Right cardiac atrium (tissue), 5 donors: ENCODE measurements at regions not wholly inside any gene's neighbourhood (a gene's known extent, or its start where the extent isn't known, plus 50 kb on each side); places are given as distances from the start of the nearest gene placed in this dataset.

ENCODE experiments used
- ATAC-seq, 2 donors: fragments of 200-7000 bp; cut with Tn5 transposase; one replicate each; pipeline versions ENCODE4 v1.8.0 to v1.9.1; 2020; ENCODE audit warnings: moderate library complexity in 2 of 2, mild to moderate bottlenecking in 1 of 2
- DNase-seq, 3 donors: peaks; one replicate each; pipeline ENCODE4 v3.0.0-alpha.2; 2020
- H3K27ac ChIP-seq: one replicate; pipeline ENCODE4 v1.5.1; 2013; ENCODE audit warnings: mild to moderate bottlenecking, low read length, control low read depth, moderate library complexity
- H3K27me3 ChIP-seq: one replicate; pipeline ENCODE4 v1.6.1; 2013; ENCODE audit not compliant: control insufficient read depth, insufficient read depth
- H3K4me1 ChIP-seq: one replicate; pipeline ENCODE4 v1.6.1; 2013; ENCODE audit warnings: low read length; ENCODE audit not compliant: control insufficient read depth, insufficient read depth
- H3K4me3 ChIP-seq: one replicate; pipeline ENCODE4 v1.5.1; 2013; ENCODE audit warnings: low read length, control low read depth
- H3K9me3 ChIP-seq: one replicate; pipeline ENCODE4 v1.6.1; 2013; ENCODE audit warnings: low read length; ENCODE audit not compliant: control insufficient read depth
- WGBS: extraction: QIAGEN DNeasy Blood & Tissue Kit; methylation state at CpG from one replicate; pipeline ENCODE4 v1.1.7; 2013; 5-methylcytosine and 5-hydroxymethylcytosine counted together
- intact Hi-C, 4 donors: fragments of 100-400 bp; cut with DNase I; formaldehyde crosslinking; loops; one replicate each; pipeline versions ENCODE4 v1.11.0 to v1.14.0; 2022 to 2023
- donor health status: healthy with polysubstance abuse.
- donor health status: DM: no; HTN: yes; CAD: no.
- donor health status: DM: no; HTN: no; CAD: no.
- donor health status: DM: no; HTN: yes; CAD: no; lungs with severe emphysema.
- donor health status: DM: yes; HTN: yes; CAD: no.

DNA sequence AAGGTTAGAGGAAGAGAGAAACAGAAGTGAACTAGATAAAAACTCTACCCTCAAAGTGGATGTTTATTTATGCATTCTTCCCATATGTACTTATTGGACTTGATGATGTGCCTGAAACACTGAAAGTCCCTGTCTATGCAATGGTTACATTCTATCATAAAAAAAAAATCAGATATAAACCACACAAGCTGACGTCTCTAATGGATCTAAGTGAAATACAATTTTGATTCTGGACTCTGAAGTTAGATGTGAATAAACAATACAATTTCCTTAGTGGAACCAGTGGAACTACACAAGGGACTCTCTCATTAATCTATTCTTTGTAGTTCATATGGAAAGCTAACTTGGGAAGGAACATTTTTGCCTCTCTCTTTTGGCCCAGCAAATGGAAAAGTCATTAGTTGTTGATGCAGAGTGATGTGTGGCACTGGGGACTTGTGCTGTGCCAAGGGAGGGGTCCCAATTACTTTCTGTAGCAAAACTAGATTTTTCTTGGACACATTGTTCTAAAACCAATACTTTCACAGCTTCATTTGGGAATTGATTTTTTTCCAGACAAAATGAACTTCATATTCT lies 376.8 kb downstream of the TRIB2 start:
- H3K4me1 ChIP-seq, result peaks cover 3% of the 10 kb centered on the region
- DNase-seq (peak in 1 of 3 donors; percentile 70), ATAC-seq (peak in 1 of 2 donors; percentile 84)
- intact Hi-C loops, result no loop called here
- no peaks in the 10 kb centered on the region for H3K9me3 ChIP-seq
- no peaks in the 10 kb centered on the region for H3K27me3 ChIP-seq
- H3K27ac ChIP-seq, result no peak overlapping the region
- no peak overlapping the region for H3K4me3 ChIP-seq
- WGBS, result 30% methylated on average over 1 of the region's 1 CpG

DNA sequence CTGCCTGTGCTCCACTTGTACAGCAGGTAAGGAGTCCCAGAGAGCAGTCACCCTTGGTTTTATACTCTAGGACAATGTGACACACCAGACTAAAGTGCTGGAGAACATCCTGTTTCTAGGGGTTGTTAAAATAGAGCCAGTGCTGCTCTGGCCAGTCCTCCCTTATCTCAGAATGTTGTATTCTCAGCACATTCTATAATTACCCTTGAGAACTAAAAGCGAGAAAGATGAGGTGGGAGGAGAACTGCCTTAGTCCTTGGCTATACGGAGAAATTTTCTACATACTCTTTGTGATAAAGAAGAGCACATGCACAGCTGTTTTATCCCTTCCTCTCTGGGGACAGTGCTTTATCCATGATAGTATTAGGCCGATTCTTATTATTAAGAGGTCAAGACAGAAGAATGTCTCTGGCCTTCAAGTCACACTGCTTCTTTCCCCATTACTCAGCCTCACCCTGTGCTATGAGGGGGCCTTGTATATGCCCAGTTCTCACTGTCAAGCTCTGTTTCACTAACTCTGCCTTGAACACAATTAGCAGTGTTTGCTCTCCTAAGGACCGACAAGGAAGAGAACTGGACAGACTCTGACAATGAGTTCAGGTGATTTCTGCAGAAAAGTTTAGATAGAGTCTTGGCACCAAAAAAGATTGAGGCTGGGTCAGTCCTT lies 385.8 kb downstream of the TRIB2 start:
- H3K27me3 ChIP-seq, result no peaks in the 10 kb centered on the region
- peak overlapping the region; percentile 67 for H3K27ac ChIP-seq
- no peaks in the 10 kb centered on the region for H3K9me3 ChIP-seq
- ATAC-seq (peak; percentile 86 to 93), DNase-seq (no peak)
- no peak overlapping the region for H3K4me3 ChIP-seq
- intact Hi-C loops, result no loop called here
- 27% methylated on average over 4 of the region's 4 CpGs for WGBS
- peaks cover 4% of the 10 kb centered on the region for H3K4me1 ChIP-seq

GRCh38 chr2:13103151-13103550 lies 386.4 kb downstream of the TRIB2 start:
- Histone ChIP-seq H3K9me3 (no peaks in the 10 kb centered on the region), H3K4me3 (no peak overlapping the region), H3K27me3 (no peaks in the 10 kb centered on the region), H3K27ac (no peak overlapping the region), H3K4me1 (peaks cover 4% of the 10 kb centered on the region)
- intact Hi-C loops, result no loop called here
- ATAC-seq (peak in 1 of 2 donors; percentile 12), DNase-seq (no peak)
- 67% methylated on average over 1 of the region's 1 CpG for WGBS

GRCh38 chr2:13103778-13104493 lies 387.2 kb downstream of the TRIB2 start:
- intact Hi-C loops, result no loop called here
- Histone ChIP-seq H3K9me3 (no peaks in the 10 kb centered on the region), H3K4me1 (peaks cover 4% of the 10 kb centered on the region), H3K27me3 (no peaks in the 10 kb centered on the region), H3K27ac (no peak overlapping the region), H3K4me3 (no peak overlapping the region)
- ATAC-seq, result no peak
- 83% methylated on average over 5 of the region's 5 CpGs for WGBS
- no peak for DNase-seq

GRCh38 chr2:13104723-13105122 lies 388.0 kb downstream of the TRIB2 start:
- Histone ChIP-seq H3K27me3 (no peaks in the 10 kb centered on the region), H3K27ac (no peak overlapping the region), H3K9me3 (no peaks in the 10 kb centered on the region), H3K4me1 (peaks cover 4% of the 10 kb centered on the region), H3K4me3 (no peak overlapping the region)
- DNase-seq (no peak), ATAC-seq (no peak)
- intact Hi-C loops, result no loop called here

DNA sequence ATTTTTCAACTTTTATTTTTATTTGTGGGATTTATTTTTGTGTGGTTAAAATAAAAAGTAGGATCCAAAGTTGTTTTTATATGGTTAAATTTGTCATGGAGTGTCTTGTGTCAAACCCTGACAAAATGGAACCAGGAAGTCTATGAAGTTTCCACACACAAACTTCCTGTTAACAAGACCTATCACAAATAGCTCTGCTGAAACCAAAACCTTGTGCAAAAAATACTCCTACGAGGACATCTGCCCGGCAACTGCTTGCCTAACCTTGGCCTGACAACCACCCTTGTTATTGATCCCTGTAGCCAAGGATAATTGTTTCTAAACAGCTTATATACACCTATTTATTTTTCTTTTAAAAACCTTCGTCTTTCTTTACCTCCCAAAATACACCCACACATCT lies 389.6 kb downstream of the TRIB2 start:
- Histone ChIP-seq H3K9me3 (no peaks in the 10 kb centered on the region), H3K4me1 (peaks cover 4% of the 10 kb centered on the region), H3K27ac (no peak overlapping the region), H3K27me3 (no peaks in the 10 kb centered on the region), H3K4me3 (no peak overlapping the region)
- intact Hi-C loops, result no loop called here
- DNase-seq (no peak), ATAC-seq (no peak)
- WGBS, result 75% methylated on average over 3 of the region's 3 CpGs

GRCh38 chr2:13109516-13109915 lies 392.8 kb downstream of the TRIB2 start:
- Histone ChIP-seq H3K4me3 (no peak overlapping the region), H3K9me3 (no peaks in the 10 kb centered on the region), H3K27me3 (no peaks in the 10 kb centered on the region), H3K4me1 (no peaks in the 10 kb centered on the region), H3K27ac (no peak overlapping the region)
- ATAC-seq (no peak), DNase-seq (no peak)
- 76% methylated on average over 3 of the region's 3 CpGs for WGBS
- intact Hi-C loops, result no loop called here

- Histone ChIP-seq H3K4me3 (no peak overlapping the region), H3K4me1 (no peaks in the 10 kb centered on the region), H3K27me3 (no peaks in the 10 kb centered on the region), H3K9me3 (no peaks in the 10 kb centered on the region), H3K27ac (no peak overlapping the region)
- intact Hi-C loops, result no loop called here
- no peak for ATAC-seq
- no peak for DNase-seq
- WGBS, result 64% methylated on average over 3 of the region's 3 CpGs
Measured at GRCh38 chr2:13110825-13111224, 394.1 kb downstream of the TRIB2 start.

DNA sequence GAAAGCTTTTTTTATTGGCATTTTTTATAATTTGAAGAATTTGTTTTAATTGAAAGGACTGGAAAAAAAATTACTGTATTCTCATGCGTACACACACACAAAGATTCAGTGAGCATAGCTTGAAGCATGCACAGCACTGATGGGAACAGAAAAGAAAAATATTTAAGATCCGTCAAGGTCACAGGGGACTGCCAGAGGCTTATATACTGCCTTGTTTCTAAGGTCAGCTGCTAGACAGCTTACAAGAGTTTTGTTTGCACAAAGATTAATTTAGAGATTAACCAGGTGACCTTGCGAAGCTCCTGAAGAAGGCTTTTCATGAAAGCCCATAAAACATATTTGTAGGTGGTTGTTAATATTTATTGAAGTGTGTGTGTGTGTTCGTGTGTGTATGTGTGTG lies 396.3 kb downstream of the TRIB2 start:
- ATAC-seq (no peak), DNase-seq (no peak)
- no peak overlapping the region for H3K27ac ChIP-seq
- no peaks in the 10 kb centered on the region for H3K9me3 ChIP-seq
- intact Hi-C loops, result no loop called here
- WGBS, result 89% methylated on average over 4 of the region's 4 CpGs
- no peaks in the 10 kb centered on the region for H3K27me3 ChIP-seq
- H3K4me3 ChIP-seq, result no peak overlapping the region
- no peaks in the 10 kb centered on the region for H3K4me1 ChIP-seq

DNA sequence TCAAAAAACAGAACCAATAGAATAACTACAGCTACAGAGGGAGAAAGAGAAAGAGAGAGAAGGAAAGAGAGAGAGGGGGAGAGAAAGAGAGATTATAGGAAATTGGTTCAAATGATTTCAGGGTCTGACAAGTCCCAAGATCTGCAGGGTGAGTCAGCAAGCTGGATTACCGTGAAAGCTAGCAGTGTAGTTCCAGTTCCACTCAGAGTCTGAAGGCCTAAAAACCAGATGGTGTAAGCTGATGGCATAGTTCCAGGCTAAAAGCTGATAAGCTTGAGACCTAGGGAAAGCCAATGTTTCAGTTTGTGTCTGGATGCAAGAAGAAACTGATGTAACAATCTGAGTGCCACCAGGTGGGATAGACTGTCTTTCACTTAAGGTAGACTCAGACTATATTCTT lies 397.7 kb downstream of the TRIB2 start:
- DNase-seq (peak in 2 of 3 donors; percentile 26 to 49), ATAC-seq (peak; percentile 89 to 96)
- Histone ChIP-seq H3K27ac (no peak overlapping the region), H3K9me3 (no peaks in the 10 kb centered on the region), H3K27me3 (no peaks in the 10 kb centered on the region), H3K4me1 (no peaks in the 10 kb centered on the region), H3K4me3 (no peak overlapping the region)
- intact Hi-C loops, result no loop called here
- 0% methylated on average over 1 of the region's 1 CpG for WGBS

GRCh38 chr2:13115643-13116042 lies 398.9 kb downstream of the TRIB2 start:
- DNase-seq (no peak), ATAC-seq (no peak)
- WGBS, result 40% methylated on average over 1 of the region's 1 CpG
- no peaks in the 10 kb centered on the region for H3K9me3 ChIP-seq
- H3K4me1 ChIP-seq, result no peaks in the 10 kb centered on the region
- intact Hi-C loops, result no loop called here
- H3K27ac ChIP-seq, result no peak overlapping the region
- no peaks in the 10 kb centered on the region for H3K27me3 ChIP-seq
- no peak overlapping the region for H3K4me3 ChIP-seq
